Endothelial cell (in vitro differentiated cells): ENCODE measurements at regions not wholly inside any gene's neighbourhood (a gene's known extent, or its start where the extent isn't known, plus 50 kb on each side); places are given as distances from the start of the nearest gene placed in this dataset.

Experiments
- DNase-seq: peaks from one replicate; pipeline ENCODE4 v3.0.0; 2021; ENCODE audit warnings: low spot score
- H3K27ac Mint-ChIP-seq: one replicate; pipeline ENCODE4 v1.8.0; 2021; ENCODE audit warnings: mixed read lengths, inconsistent platforms; ENCODE audit not compliant: unreplicated experiment
- H3K27me3 Mint-ChIP-seq: one replicate; pipeline ENCODE4 v1.8.0; 2021; ENCODE audit warnings: mild to moderate bottlenecking, moderate library complexity, mixed read lengths, inconsistent platforms; ENCODE audit not compliant: unreplicated experiment
- H3K36me3 Mint-ChIP-seq: one replicate; pipeline ENCODE4 v1.8.0; 2021; ENCODE audit warnings: mild to moderate bottlenecking, low read depth, mixed read lengths, inconsistent platforms; ENCODE audit not compliant: unreplicated experiment
- H3K4me1 Mint-ChIP-seq: one replicate; pipeline ENCODE4 v1.8.0; 2021; ENCODE audit warnings: mild to moderate bottlenecking, mixed read lengths, inconsistent platforms; ENCODE audit not compliant: unreplicated experiment
- H3K4me3 Mint-ChIP-seq: one replicate; pipeline ENCODE4 v1.8.0; 2021; ENCODE audit warnings: mild to moderate bottlenecking, mixed read lengths, inconsistent platforms; ENCODE audit not compliant: unreplicated experiment
- H3K9me3 Mint-ChIP-seq: one replicate; pipeline ENCODE4 v1.8.0; 2021; ENCODE audit warnings: mixed read lengths, inconsistent platforms; ENCODE audit not compliant: unreplicated experiment
- TF ChIP-seq, protein P1 (sequence below): fragments of 200-600 bp; sonication (generic); IDR thresholded peaks from one replicate; pipeline ENCODE4 v1.5.0; 2021; ENCODE audit warnings: antibody characterized with exemption; ENCODE audit not compliant: unreplicated experiment

DNA sequence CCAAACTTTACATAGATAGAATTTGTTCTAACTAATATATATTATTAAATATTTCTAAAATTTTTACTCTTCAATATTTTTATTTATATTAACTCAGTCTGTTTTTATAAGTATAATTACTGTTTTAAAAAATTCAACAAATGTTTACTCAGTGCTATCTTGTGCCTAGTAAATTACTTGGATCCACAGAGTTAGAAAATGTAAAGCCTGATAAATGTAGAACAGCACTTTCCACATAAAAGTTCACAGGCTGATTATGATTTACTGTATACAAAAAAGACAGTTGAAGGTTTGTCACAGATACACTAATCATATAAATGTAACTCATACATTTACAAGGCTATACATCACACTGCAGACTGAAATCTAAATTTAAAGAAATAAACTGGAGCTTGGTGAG is 170.0 kb downstream of the FOXG1 start:
- Mint-ChIP-seq H3K27me3 (no peaks in the 10 kb centered on the region), H3K36me3 (no peaks in the 10 kb centered on the region), H3K27ac (no peak overlapping the region), H3K4me1 (peaks cover 2% of the 10 kb centered on the region), H3K9me3 (no peaks in the 10 kb centered on the region), H3K4me3 (no peak overlapping the region)
- DNase-seq: no peak
- TF ChIP-seq, protein P1, sequence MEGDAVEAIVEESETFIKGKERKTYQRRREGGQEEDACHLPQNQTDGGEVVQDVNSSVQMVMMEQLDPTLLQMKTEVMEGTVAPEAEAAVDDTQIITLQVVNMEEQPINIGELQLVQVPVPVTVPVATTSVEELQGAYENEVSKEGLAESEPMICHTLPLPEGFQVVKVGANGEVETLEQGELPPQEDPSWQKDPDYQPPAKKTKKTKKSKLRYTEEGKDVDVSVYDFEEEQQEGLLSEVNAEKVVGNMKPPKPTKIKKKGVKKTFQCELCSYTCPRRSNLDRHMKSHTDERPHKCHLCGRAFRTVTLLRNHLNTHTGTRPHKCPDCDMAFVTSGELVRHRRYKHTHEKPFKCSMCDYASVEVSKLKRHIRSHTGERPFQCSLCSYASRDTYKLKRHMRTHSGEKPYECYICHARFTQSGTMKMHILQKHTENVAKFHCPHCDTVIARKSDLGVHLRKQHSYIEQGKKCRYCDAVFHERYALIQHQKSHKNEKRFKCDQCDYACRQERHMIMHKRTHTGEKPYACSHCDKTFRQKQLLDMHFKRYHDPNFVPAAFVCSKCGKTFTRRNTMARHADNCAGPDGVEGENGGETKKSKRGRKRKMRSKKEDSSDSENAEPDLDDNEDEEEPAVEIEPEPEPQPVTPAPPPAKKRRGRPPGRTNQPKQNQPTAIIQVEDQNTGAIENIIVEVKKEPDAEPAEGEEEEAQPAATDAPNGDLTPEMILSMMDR: no peak

DNA sequence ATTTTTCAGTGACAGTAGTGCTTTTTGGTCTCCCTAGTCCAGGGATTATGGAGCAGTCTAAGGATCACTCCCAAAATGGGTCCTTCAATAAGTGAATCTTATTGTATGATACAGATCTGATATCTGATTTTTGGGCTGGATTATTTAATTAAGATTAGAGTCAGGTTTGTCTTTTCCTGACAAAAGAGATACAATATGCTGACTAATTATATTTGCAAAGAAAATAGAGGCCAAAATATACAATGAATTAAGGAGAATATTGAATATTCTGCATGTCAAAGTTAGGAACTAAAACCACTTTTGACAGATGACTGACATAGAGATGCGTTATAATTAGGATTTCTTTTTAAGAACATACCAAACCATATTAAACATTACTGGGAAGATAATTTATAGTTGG is 175.2 kb downstream of the FOXG1 start:
- Mint-ChIP-seq H3K27me3 (no peaks in the 10 kb centered on the region), H3K4me3 (no peak overlapping the region), H3K36me3 (no peaks in the 10 kb centered on the region), H3K27ac (no peak overlapping the region), H3K4me1 (no peaks in the 10 kb centered on the region), H3K9me3 (no peaks in the 10 kb centered on the region)
- DNase-seq: no peak
- TF ChIP-seq, protein P1: no peak

DNA sequence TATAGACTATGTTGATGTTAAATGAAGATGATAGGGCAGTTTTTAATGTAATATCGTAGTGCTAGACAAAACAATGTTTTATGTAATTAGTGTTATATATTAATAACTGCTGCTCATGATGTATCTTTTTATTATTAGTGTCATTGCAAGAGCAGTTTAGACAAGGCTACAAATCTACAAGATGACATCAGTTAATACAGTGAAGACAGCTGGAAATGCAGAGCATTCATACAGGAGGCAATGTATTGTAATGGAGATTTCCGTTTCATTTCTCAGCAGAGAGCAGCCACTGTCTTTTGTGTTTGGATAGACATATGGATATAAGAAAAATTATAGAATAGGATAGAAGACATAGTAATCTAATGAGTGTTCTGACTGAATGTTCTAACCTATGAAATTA is 178.0 kb downstream of the FOXG1 start:
- no peak for DNase-seq
- TF ChIP-seq, protein P1: no peak
- Mint-ChIP-seq H3K27ac (no peak overlapping the region), H3K4me3 (no peak overlapping the region), H3K4me1 (no peaks in the 10 kb centered on the region), H3K27me3 (no peaks in the 10 kb centered on the region), H3K36me3 (no peaks in the 10 kb centered on the region), H3K9me3 (no peaks in the 10 kb centered on the region)

DNA sequence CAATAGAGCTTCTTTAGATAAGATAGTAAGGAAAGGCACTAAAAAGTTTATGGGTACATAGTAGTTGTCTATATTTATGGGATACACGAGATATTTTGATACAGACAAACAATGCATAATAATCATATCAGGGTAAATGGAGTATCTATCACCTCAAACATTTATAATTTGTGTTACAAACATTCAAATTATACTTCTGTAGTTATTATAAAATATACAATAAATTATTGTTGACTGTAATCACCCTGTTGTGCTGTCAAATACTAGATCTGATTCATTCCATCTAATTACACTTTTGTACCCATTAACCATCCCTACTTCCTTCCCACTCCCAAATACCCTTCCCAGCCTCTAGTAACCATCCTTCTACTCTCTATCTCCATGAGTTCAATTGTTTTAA is 179.7 kb downstream of the FOXG1 start:
- TF ChIP-seq, protein P1: no peak
- no peak for DNase-seq
- Mint-ChIP-seq H3K9me3 (no peaks in the 10 kb centered on the region), H3K27ac (no peak overlapping the region), H3K4me1 (no peaks in the 10 kb centered on the region), H3K27me3 (no peaks in the 10 kb centered on the region), H3K36me3 (no peaks in the 10 kb centered on the region), H3K4me3 (no peak overlapping the region)

DNA sequence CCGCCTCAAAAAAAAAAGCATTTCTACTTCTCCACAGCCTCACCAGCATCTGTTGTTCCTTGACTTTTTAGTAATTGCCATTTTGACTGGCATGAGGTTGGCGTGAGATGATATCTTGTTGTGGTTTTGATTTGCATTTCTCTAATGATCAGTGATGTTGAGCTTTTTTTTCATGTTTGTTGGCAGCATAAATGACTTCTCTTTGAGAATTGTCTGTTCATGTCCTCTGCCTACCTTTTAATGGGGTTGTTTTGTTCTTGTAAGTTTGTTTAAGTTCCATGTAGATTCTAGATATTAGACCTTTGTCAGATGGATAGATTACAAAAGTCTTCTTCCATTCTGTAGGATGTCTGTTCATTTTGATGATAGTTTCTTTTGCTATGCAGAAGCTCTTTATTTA is 182.9 kb downstream of the FOXG1 start:
- Mint-ChIP-seq H3K4me1 (no peaks in the 10 kb centered on the region), H3K36me3 (no peaks in the 10 kb centered on the region), H3K27me3 (peaks cover 1% of the 10 kb centered on the region), H3K4me3 (no peak overlapping the region), H3K27ac (no peak overlapping the region), H3K9me3 (no peaks in the 10 kb centered on the region)
- TF ChIP-seq, protein P1: no peak
- DNase-seq: no peak
